Glutamatergic neuron (in vitro differentiated cells): ENCODE measurements at regions not wholly inside any gene's neighbourhood (a gene's known extent, or its start where the extent isn't known, plus 50 kb on each side); places are given as distances from the start of the nearest gene placed in this dataset.

Source experiments
- DNase-seq: peaks from one replicate; pipeline ENCODE4 v3.0.0; 2022
- H3K27ac Mint-ChIP-seq: one replicate; pipeline ENCODE4 v1.8.0; 2020; ENCODE audit warnings: mild to moderate bottlenecking, mixed read lengths, inconsistent platforms; ENCODE audit not compliant: unreplicated experiment
- H3K27me3 Mint-ChIP-seq: one replicate; pipeline ENCODE4 v1.8.0; 2020; ENCODE audit warnings: mild to moderate bottlenecking, moderate library complexity, mixed read lengths, inconsistent platforms; ENCODE audit not compliant: unreplicated experiment
- H3K36me3 Mint-ChIP-seq: one replicate; pipeline ENCODE4 v1.8.0; 2020; ENCODE audit warnings: mild to moderate bottlenecking, mixed read lengths, inconsistent platforms; ENCODE audit not compliant: unreplicated experiment
- H3K4me1 Mint-ChIP-seq: one replicate; pipeline ENCODE4 v1.8.0; 2020; ENCODE audit warnings: mild to moderate bottlenecking, low read depth, mixed read lengths, inconsistent platforms; ENCODE audit not compliant: unreplicated experiment
- H3K4me3 Mint-ChIP-seq: one replicate; pipeline ENCODE4 v1.8.0; 2020; ENCODE audit warnings: mild to moderate bottlenecking, mixed read lengths, inconsistent platforms; ENCODE audit not compliant: unreplicated experiment
- H3K9me3 Mint-ChIP-seq: one replicate; pipeline ENCODE4 v1.8.0; 2020; ENCODE audit warnings: mild to moderate bottlenecking, moderate library complexity, mixed read lengths, inconsistent platforms; ENCODE audit not compliant: unreplicated experiment
- TF ChIP-seq, protein P1 (sequence below): fragments of 200-600 bp; sonication (generic); IDR thresholded peaks from one replicate; pipeline ENCODE4 v1.5.0; 2021; ENCODE audit not compliant: partially characterized antibody, unreplicated experiment

DNA sequence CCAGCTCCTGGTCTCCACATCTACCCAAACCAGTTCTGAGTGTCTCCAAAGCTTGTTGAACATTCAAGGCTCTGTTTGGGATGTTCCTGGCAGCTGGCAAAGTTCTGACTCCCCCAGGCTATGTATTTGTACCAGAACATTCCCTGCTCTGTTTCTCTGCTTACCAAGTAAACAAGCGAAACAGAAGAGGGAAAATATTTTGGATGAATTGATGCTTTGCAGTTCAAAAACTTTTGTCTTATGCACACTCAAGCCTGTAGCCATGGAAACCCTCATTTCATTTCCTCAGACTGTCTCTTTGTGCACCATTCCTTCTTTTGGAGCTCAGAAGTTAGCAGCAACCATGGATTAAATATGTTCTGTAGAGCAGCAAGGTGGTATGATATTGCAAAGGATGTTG is 145.8 kb downstream of the ACTL7B start:
- no peak for DNase-seq
- no peak overlapping the region for H3K4me3 Mint-ChIP-seq
- H3K4me1 Mint-ChIP-seq, result no peaks in the 10 kb centered on the region
- H3K36me3 Mint-ChIP-seq, result no peaks in the 10 kb centered on the region
- no peak overlapping the region for H3K27ac Mint-ChIP-seq
- TF ChIP-seq, protein P1, sequence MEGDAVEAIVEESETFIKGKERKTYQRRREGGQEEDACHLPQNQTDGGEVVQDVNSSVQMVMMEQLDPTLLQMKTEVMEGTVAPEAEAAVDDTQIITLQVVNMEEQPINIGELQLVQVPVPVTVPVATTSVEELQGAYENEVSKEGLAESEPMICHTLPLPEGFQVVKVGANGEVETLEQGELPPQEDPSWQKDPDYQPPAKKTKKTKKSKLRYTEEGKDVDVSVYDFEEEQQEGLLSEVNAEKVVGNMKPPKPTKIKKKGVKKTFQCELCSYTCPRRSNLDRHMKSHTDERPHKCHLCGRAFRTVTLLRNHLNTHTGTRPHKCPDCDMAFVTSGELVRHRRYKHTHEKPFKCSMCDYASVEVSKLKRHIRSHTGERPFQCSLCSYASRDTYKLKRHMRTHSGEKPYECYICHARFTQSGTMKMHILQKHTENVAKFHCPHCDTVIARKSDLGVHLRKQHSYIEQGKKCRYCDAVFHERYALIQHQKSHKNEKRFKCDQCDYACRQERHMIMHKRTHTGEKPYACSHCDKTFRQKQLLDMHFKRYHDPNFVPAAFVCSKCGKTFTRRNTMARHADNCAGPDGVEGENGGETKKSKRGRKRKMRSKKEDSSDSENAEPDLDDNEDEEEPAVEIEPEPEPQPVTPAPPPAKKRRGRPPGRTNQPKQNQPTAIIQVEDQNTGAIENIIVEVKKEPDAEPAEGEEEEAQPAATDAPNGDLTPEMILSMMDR, result no peak
- H3K27me3 Mint-ChIP-seq, result peaks cover 2% of the 10 kb centered on the region
- H3K9me3 Mint-ChIP-seq, result no peaks in the 10 kb centered on the region

DNA sequence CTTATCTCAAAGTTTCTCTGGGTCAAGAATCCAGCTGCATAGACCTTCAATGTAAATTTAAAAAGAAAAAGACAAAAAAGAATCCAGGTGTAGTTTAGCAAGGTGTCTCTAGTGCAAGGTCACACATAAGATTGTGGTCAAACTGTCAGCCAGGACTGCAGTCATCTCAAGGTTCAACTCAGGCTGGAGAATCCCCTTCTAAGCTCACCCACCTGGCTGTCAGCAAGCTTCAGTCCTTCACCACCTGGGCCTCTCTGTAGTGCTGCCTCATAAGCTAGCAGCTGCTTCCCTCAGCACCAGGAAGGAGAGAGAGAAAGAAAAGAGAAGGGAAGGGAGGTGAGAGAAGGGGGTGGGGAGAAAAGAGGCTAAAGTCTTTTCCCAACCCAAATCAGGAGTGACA is 146.7 kb downstream of the ACTL7B start:
- no peaks in the 10 kb centered on the region for H3K4me1 Mint-ChIP-seq
- H3K36me3 Mint-ChIP-seq, result no peaks in the 10 kb centered on the region
- peaks cover 2% of the 10 kb centered on the region for H3K27me3 Mint-ChIP-seq
- TF ChIP-seq, protein P1, result no peak
- H3K27ac Mint-ChIP-seq, result no peak overlapping the region
- no peak overlapping the region for H3K4me3 Mint-ChIP-seq
- no peak for DNase-seq
- no peaks in the 10 kb centered on the region for H3K9me3 Mint-ChIP-seq

DNA sequence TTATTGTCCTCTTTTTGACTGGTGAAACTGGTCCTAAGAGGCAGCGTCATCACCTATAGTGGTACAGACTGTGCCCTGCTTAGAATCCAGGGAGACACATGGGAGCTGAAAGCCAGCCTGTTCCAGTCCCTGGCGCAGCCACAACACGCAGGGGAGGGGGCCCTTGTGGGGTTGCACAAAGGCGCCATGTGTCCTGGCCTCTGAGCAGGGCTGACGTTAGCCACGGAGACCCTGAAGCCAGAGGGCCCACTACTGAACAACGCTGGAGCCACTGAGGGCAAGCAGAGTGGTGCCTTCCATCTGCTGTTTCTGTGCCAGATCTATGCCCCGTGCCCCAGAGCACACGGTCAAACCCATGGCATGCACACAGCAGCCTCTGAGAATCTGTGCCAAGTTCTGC is 147.3 kb downstream of the ACTL7B start:
- Mint-ChIP-seq H3K27me3 (peaks cover 2% of the 10 kb centered on the region), H3K36me3 (no peaks in the 10 kb centered on the region), H3K4me3 (no peak overlapping the region), H3K9me3 (no peaks in the 10 kb centered on the region), H3K4me1 (no peaks in the 10 kb centered on the region), H3K27ac (no peak overlapping the region)
- DNase-seq, result no peak
- TF ChIP-seq, protein P1, result no peak

DNA sequence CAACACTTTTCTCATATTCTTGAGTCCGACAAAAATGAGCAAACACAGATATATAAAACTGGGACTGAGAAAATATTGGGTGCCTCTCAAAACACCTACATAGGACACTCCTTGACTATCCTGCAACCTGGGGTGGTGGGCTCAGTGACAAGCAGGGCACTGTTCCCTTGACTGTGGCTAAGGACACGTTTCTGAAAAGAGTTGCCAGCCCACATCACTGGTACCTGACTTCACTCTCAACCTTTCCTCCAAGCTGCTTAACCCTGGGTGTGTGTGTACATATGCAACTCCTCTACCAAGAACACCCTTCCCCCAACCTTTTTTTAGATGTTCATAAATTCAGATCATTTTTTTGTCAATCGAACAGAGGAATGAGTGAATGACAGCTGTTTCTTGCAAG is 148.7 kb downstream of the ACTL7B start:
- no peak overlapping the region for H3K27ac Mint-ChIP-seq
- no peaks in the 10 kb centered on the region for H3K4me1 Mint-ChIP-seq
- no peaks in the 10 kb centered on the region for H3K9me3 Mint-ChIP-seq
- TF ChIP-seq, protein P1, result no peak
- no peak for DNase-seq
- H3K4me3 Mint-ChIP-seq, result no peak overlapping the region
- H3K27me3 Mint-ChIP-seq, result peaks cover 2% of the 10 kb centered on the region
- no peaks in the 10 kb centered on the region for H3K36me3 Mint-ChIP-seq

DNA sequence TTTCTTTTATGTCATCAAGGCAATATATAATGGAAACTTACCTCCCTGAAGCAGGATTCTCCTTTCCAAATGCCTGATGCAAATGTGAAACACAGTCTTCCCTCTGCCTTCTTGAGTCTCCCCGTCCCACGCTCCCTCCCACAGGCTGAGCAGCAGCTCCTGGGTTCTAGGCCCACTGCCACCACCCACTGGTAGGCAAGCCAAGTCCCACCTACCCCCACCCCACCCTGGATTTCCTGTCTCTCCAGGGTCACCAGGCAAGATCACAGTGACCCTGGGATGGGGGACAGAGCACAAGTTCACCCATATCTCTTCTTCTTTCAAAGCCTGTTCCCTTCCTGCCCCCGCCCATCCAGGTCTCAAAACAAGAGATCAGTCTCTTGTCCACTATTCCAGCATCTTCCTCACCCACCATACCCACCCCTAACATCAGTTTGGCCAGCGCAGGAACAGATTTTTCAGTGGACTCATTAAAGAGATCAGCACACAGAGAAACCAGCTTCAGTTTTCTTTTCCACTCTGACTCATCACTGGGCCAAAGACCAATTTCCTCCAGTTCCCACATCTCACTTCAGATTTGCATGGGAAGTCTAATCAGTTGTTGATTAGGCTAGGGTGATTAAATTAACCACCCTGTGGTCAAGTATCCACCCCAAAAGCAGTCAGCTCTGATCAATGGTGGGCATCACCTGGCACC is 151.5 kb downstream of the ACTL7B start:
- Mint-ChIP-seq H3K4me3 (no peak overlapping the region), H3K36me3 (no peaks in the 10 kb centered on the region), H3K27me3 (no peaks in the 10 kb centered on the region), H3K4me1 (no peaks in the 10 kb centered on the region), H3K27ac (no peak overlapping the region), H3K9me3 (no peaks in the 10 kb centered on the region)
- TF ChIP-seq, protein P1, result no peak
- DNase-seq, result no peak
